ENCODE measurements at regions not wholly inside any gene's neighbourhood (a gene's known extent, or its start where the extent isn't known, plus 50 kb on each side); places are given as distances from the start of the nearest gene placed in this dataset.

DNA sequence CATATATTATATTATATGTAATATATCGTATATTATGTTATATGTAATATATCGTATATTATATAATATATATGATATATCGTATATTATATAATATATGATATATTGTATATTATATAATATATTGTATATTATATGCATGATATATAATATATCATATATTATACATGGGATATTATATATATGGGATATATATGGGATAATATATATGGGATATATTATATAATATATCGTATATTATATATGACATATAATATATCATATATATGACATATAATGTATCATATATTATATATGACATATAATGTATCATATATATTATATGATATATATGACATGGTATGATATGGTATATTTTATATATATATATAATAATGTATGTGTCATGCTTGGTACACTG, 79.5 kb upstream of the CALM2 start:
- no peak for TF ChIP-seq SP1 (IDR thresholded peaks at IDR 0.05; ENCODE audit: low read depth, low read length)
- TF ChIP-seq, protein P1, sequence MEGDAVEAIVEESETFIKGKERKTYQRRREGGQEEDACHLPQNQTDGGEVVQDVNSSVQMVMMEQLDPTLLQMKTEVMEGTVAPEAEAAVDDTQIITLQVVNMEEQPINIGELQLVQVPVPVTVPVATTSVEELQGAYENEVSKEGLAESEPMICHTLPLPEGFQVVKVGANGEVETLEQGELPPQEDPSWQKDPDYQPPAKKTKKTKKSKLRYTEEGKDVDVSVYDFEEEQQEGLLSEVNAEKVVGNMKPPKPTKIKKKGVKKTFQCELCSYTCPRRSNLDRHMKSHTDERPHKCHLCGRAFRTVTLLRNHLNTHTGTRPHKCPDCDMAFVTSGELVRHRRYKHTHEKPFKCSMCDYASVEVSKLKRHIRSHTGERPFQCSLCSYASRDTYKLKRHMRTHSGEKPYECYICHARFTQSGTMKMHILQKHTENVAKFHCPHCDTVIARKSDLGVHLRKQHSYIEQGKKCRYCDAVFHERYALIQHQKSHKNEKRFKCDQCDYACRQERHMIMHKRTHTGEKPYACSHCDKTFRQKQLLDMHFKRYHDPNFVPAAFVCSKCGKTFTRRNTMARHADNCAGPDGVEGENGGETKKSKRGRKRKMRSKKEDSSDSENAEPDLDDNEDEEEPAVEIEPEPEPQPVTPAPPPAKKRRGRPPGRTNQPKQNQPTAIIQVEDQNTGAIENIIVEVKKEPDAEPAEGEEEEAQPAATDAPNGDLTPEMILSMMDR (IDR thresholded peaks at IDR 0.05 in 2 of 3, conservative IDR thresholded peaks at IDR 0.05 in 1 of 3; ENCODE audit: control insufficient read depth in 2 of 3, extremely low read depth in 1 of 3, insufficient read depth in 1 of 3, low read depth in 3 of 3, low read length in 3 of 3), result no peak
- TF ChIP-seq, protein P2, sequence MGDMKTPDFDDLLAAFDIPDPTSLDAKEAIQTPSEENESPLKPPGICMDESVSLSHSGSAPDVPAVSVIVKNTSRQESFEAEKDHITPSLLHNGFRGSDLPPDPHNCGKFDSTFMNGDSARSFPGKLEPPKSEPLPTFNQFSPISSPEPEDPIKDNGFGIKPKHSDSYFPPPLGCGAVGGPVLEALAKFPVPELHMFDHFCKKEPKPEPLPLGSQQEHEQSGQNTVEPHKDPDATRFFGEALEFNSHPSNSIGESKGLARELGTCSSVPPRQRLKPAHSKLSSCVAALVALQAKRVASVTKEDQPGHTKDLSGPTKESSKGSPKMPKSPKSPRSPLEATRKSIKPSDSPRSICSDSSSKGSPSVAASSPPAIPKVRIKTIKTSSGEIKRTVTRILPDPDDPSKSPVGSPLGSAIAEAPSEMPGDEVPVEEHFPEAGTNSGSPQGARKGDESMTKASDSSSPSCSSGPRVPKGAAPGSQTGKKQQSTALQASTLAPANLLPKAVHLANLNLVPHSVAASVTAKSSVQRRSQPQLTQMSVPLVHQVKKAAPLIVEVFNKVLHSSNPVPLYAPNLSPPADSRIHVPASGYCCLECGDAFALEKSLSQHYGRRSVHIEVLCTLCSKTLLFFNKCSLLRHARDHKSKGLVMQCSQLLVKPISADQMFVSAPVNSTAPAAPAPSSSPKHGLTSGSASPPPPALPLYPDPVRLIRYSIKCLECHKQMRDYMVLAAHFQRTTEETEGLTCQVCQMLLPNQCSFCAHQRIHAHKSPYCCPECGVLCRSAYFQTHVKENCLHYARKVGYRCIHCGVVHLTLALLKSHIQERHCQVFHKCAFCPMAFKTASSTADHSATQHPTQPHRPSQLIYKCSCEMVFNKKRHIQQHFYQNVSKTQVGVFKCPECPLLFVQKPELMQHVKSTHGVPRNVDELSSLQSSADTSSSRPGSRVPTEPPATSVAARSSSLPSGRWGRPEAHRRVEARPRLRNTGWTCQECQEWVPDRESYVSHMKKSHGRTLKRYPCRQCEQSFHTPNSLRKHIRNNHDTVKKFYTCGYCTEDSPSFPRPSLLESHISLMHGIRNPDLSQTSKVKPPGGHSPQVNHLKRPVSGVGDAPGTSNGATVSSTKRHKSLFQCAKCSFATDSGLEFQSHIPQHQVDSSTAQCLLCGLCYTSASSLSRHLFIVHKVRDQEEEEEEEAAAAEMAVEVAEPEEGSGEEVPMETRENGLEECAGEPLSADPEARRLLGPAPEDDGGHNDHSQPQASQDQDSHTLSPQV (IDR thresholded peaks at IDR 0.05), result no peak
- no peak for TF ChIP-seq SIX5 (IDR thresholded peaks at IDR 0.05; ENCODE audit: low read depth, low read length, severe bottlenecking)
- TF ChIP-seq ZSCAN29 (IDR thresholded peaks at IDR 0.05), result no peak
- TF ChIP-seq ZNF24 (IDR thresholded peaks at IDR 0.05), result no peak
- TF ChIP-seq, protein P3, sequence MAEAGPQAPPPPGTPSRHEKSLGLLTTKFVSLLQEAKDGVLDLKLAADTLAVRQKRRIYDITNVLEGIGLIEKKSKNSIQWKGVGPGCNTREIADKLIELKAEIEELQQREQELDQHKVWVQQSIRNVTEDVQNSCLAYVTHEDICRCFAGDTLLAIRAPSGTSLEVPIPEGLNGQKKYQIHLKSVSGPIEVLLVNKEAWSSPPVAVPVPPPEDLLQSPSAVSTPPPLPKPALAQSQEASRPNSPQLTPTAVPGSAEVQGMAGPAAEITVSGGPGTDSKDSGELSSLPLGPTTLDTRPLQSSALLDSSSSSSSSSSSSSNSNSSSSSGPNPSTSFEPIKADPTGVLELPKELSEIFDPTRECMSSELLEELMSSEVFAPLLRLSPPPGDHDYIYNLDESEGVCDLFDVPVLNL (IDR thresholded peaks at IDR 0.05; ENCODE audit: low read depth, low read length), result no peak
- TF ChIP-seq FOS (IDR thresholded peaks at IDR 0.05; ENCODE audit: borderline replicate concordance, extremely low read depth, insufficient read length), result no peak
- TF ChIP-seq ZNF274 (IDR thresholded peaks at IDR 0.05; ENCODE audit: insufficient read depth, insufficient read length), result no peak
- no peak for TF ChIP-seq ASH2L (IDR thresholded peaks at IDR 0.05; ENCODE audit: borderline replicate concordance, low read depth)
- no peak for TF ChIP-seq POLR2A (IDR thresholded peaks at IDR 0.05; ENCODE audit: low read depth, low read length)
- TF ChIP-seq, protein P4, sequence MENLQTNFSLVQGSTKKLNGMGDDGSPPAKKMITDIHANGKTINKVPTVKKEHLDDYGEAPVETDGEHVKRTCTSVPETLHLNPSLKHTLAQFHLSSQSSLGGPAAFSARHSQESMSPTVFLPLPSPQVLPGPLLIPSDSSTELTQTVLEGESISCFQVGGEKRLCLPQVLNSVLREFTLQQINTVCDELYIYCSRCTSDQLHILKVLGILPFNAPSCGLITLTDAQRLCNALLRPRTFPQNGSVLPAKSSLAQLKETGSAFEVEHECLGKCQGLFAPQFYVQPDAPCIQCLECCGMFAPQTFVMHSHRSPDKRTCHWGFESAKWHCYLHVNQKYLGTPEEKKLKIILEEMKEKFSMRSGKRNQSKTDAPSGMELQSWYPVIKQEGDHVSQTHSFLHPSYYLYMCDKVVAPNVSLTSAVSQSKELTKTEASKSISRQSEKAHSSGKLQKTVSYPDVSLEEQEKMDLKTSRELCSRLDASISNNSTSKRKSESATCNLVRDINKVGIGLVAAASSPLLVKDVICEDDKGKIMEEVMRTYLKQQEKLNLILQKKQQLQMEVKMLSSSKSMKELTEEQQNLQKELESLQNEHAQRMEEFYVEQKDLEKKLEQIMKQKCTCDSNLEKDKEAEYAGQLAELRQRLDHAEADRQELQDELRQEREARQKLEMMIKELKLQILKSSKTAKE (IDR thresholded peaks at IDR 0.05; ENCODE audit: low read depth, poor library complexity, severe bottlenecking), result no peak

Measured in GM12878 (cell line).